Stimulated activated effector memory CD8-positive, alpha-beta T cell treated with anti-CD3 and anti-CD28 coated beads, Interleukin-12 subunit alpha, Interleukin-12 subunit beta, amount 100 ng/mL, for 72 hours (primary cell): ENCODE measurements at regions not wholly inside any gene's neighbourhood (a gene's known extent, or its start where the extent isn't known, plus 50 kb on each side); places are given as distances from the start of the nearest gene placed in this dataset.
A peak's percentile ranks its signal among the peaks of the same experiment; 100 is the strongest.

ENCODE experiments used
- ATAC-seq: fragments of 150-1000 bp; cut with Tn5 transposase; 2 replicates; pipeline ENCODE4 v1.10.0; 2021
- DNase-seq, 2 donors: peaks; one replicate each; pipeline ENCODE4 v3.0.0; 2021 to 2022; ENCODE audit warnings: low spot score in 2 of 2
- H3K27ac Mint-ChIP-seq: one replicate; pipeline ENCODE4 v1.8.0; 2022; ENCODE audit warnings: mild to moderate bottlenecking, mixed read lengths
- H3K36me3 Mint-ChIP-seq: one replicate; pipeline ENCODE4 v1.8.0; 2022; ENCODE audit warnings: mild to moderate bottlenecking, mixed read lengths
- H3K4me1 Mint-ChIP-seq: one replicate; pipeline ENCODE4 v1.8.0; 2022; ENCODE audit warnings: mixed read lengths
- H3K4me3 Mint-ChIP-seq: one replicate; pipeline ENCODE4 v1.8.0; 2022; ENCODE audit warnings: mild to moderate bottlenecking, mixed read lengths
- H3K9me3 Mint-ChIP-seq: one replicate; pipeline ENCODE4 v1.8.0; 2022; ENCODE audit warnings: mixed read lengths

GRCh38 chrX:78213331-78213730 lies 73.9 kb upstream of the TAF9B start:
- H3K4me1 Mint-ChIP-seq = no peaks in the 10 kb centered on the region
- H3K27ac Mint-ChIP-seq = no peak overlapping the region

GRCh38 chrX:78199851-78200250 lies 60.4 kb upstream of the TAF9B start:
- Mint-ChIP-seq H3K36me3 (no peaks in the 10 kb centered on the region), H3K9me3 (no peaks in the 10 kb centered on the region), H3K27ac (no peak overlapping the region), H3K4me3 (no peak overlapping the region), H3K4me1 (no peaks in the 10 kb centered on the region)
- DNase-seq = no peak
- peak; percentile 56 for ATAC-seq

More at GRCh38 chrX:78213331-78213730, 73.9 kb upstream of the TAF9B start:
- ATAC-seq (no peak), DNase-seq (no peak)
- no peaks in the 10 kb centered on the region for H3K36me3 Mint-ChIP-seq
- no peak overlapping the region for H3K4me3 Mint-ChIP-seq
- peaks cover 7% of the 10 kb centered on the region for H3K9me3 Mint-ChIP-seq
